HEK293 (cell line): ENCODE measurements at regions not wholly inside any gene's neighbourhood (a gene's known extent, or its start where the extent isn't known, plus 50 kb on each side); places are given as distances from the start of the nearest gene placed in this dataset.

Experiments used
- GLI4 ChIP-seq: fragments of 450-650 bp; formaldehyde crosslinking; IDR thresholded peaks from 2 replicates; pipeline ENCODE4 v1.5.1; 2016; ENCODE audit warnings: missing biosample characterization, missing genetic modification characterization
- INSM2 ChIP-seq: fragments of 450-650 bp; formaldehyde crosslinking; IDR thresholded peaks from 2 replicates; pipeline ENCODE4 v1.5.1; 2016; ENCODE audit warnings: missing biosample characterization, missing genetic modification characterization
- PATZ1 ChIP-seq: fragments of 450-650 bp; formaldehyde crosslinking; IDR thresholded peaks from 2 replicates; pipeline ENCODE4 v1.5.1; 2016; ENCODE audit warnings: missing biosample characterization, missing genetic modification characterization
- PRDM4 ChIP-seq: fragments of 450-650 bp; formaldehyde crosslinking; IDR thresholded peaks from 2 replicates; pipeline ENCODE4 v1.5.1; 2017; ENCODE audit warnings: missing biosample characterization, missing genetic modification characterization
- REST ChIP-seq: fragments of 450-650 bp; formaldehyde crosslinking; IDR thresholded peaks from 2 replicates; pipeline ENCODE4 v1.5.1; 2016; ENCODE audit warnings: missing biosample characterization, missing genetic modification characterization
- TRIM28 ChIP-seq: IDR thresholded peaks from 2 replicates; pipeline ENCODE4 v1.6.1; 2011; ENCODE audit warnings: low read length, control low read depth, borderline replicate concordance
- ZBTB26 ChIP-seq: fragments of 450-650 bp; formaldehyde crosslinking; optimal IDR thresholded peaks from 2 replicates; pipeline ENCODE3; 2016; ENCODE audit warnings: missing biosample characterization, mild to moderate bottlenecking, missing genetic modification characterization
- ZFHX2 ChIP-seq: fragments of 450-650 bp; formaldehyde crosslinking; conservative IDR thresholded peaks from 2 replicates; pipeline ENCODE4 v1.5.1; 2016; ENCODE audit warnings: missing biosample characterization, missing genetic modification characterization
- ZIC2 ChIP-seq: fragments of 450-650 bp; formaldehyde crosslinking; IDR thresholded peaks from 2 replicates; pipeline ENCODE4 v1.5.1; 2016; ENCODE audit warnings: missing biosample characterization, missing genetic modification characterization
- ZNF132 ChIP-seq: fragments of 450-650 bp; formaldehyde crosslinking; IDR thresholded peaks from 2 replicates; pipeline ENCODE4 v1.5.1; 2017; ENCODE audit warnings: missing biosample characterization, missing genetic modification characterization, borderline replicate concordance
- ZNF148 ChIP-seq: fragments of 450-650 bp; formaldehyde crosslinking; IDR thresholded peaks from 2 replicates; pipeline ENCODE4 v1.5.0; 2017; ENCODE audit warnings: missing biosample characterization, missing genetic modification characterization, borderline replicate concordance
- ZNF18 ChIP-seq: fragments of 450-650 bp; formaldehyde crosslinking; IDR thresholded peaks from 2 replicates; pipeline ENCODE4 v1.5.1; 2016; ENCODE audit warnings: missing biosample characterization, missing genetic modification characterization
- ZNF248 ChIP-seq: fragments of 450-650 bp; formaldehyde crosslinking; IDR thresholded peaks from 2 replicates; pipeline ENCODE4 v1.5.1; 2017; ENCODE audit warnings: missing biosample characterization, missing genetic modification characterization
- ZNF280C ChIP-seq: fragments of 450-650 bp; formaldehyde crosslinking; IDR thresholded peaks from 2 replicates; pipeline ENCODE4 v1.5.1; 2016; ENCODE audit warnings: missing biosample characterization, missing genetic modification characterization
- ZNF341 ChIP-seq: fragments of 450-650 bp; formaldehyde crosslinking; IDR thresholded peaks from 2 replicates; pipeline ENCODE4; 2016; ENCODE audit warnings: low read depth, missing biosample characterization, missing genetic modification characterization
- ZNF394 ChIP-seq: fragments of 450-650 bp; formaldehyde crosslinking; IDR thresholded peaks from 2 replicates; pipeline ENCODE4 v1.5.1; 2016; ENCODE audit warnings: missing biosample characterization, missing genetic modification characterization, mild to moderate bottlenecking, moderate library complexity, borderline replicate concordance
- ZNF473 ChIP-seq: fragments of 450-650 bp; formaldehyde crosslinking; IDR thresholded peaks from 2 replicates; pipeline ENCODE4 v1.5.1; 2017; ENCODE audit warnings: missing biosample characterization, missing genetic modification characterization
- ZNF555 ChIP-seq: fragments of 450-650 bp; formaldehyde crosslinking; conservative IDR thresholded peaks from 2 replicates; pipeline ENCODE4 v1.5.1; 2017; ENCODE audit warnings: missing biosample characterization, mild to moderate bottlenecking, missing genetic modification characterization, inconsistent platforms
- ZNF571 ChIP-seq: fragments of 450-650 bp; formaldehyde crosslinking; IDR thresholded peaks from 2 replicates; pipeline ENCODE4 v1.5.0; 2017; ENCODE audit warnings: missing biosample characterization, missing genetic modification characterization
- ZNF580 ChIP-seq: fragments of 450-650 bp; formaldehyde crosslinking; IDR thresholded peaks from 2 replicates; pipeline ENCODE4 v1.5.1; 2016; ENCODE audit warnings: missing biosample characterization, missing genetic modification characterization
- ZNF610 ChIP-seq: fragments of 450-650 bp; formaldehyde crosslinking; IDR thresholded peaks from 2 replicates; pipeline ENCODE4 v1.5.1; 2016; ENCODE audit warnings: missing biosample characterization, missing genetic modification characterization, borderline replicate concordance
- ZSCAN23 ChIP-seq: fragments of 450-650 bp; formaldehyde crosslinking; IDR thresholded peaks from 2 replicates; pipeline ENCODE4 v1.5.1; 2016; ENCODE audit warnings: missing biosample characterization, missing genetic modification characterization

GRCh38 chr5:17406423-17406838, 91.6 kb upstream of the TAF11L2 start (continued):
- TF ChIP-seq PATZ1 (tag by site-specific recombination) (no peak), ZNF341 (tag by site-specific recombination) (no peak), ZNF555 (no peak), ZNF148 (no peak), PRDM4 (tag by site-specific recombination) (no peak), GLI4 (tag by site-specific recombination) (no peak), ZNF571 (tag by site-specific recombination) (no peak), ZBTB26 (tag by site-specific recombination) (no peak), ZNF280C (no peak), TRIM28 (no peak), ZNF580 (tag by site-specific recombination) (no peak), ZNF394 (tag by site-specific recombination) (peak; percentile 40; the same call in 1 of the 2 replicates), ZSCAN23 (no peak), ZIC2 (tag by site-specific recombination) (no peak), ZNF132 (tag by site-specific recombination) (no peak), ZNF473 (tag by site-specific recombination) (no peak), ZNF610 (tag by site-specific recombination) (no peak), ZNF18 (tag by site-specific recombination) (no peak), ZNF248 (no peak), REST (no peak), INSM2 (tag by site-specific recombination) (peak; percentile 87), ZFHX2 (tag by site-specific recombination) (no peak)
